Ovary (tissue), 7 donors: ENCODE measurements at regions not wholly inside any gene's neighbourhood (a gene's known extent, or its start where the extent isn't known, plus 50 kb on each side); places are given as distances from the start of the nearest gene placed in this dataset.

Source experiments
- DNase-seq, 5 donors: peaks; one replicate each; pipeline ENCODE4 v3.0.0-alpha.2; 2019 to 2020
- H3K27ac ChIP-seq, 2 donors: fragments of 200-600 bp; one replicate each; pipeline versions ENCODE4 v1.5.1 to v1.8.0; 2019 to 2022
- H3K27me3 ChIP-seq: fragments of 200-600 bp; one replicate; pipeline ENCODE4 v1.8.0; 2022
- H3K36me3 ChIP-seq: fragments of 200-600 bp; sonication (generic); one replicate; pipeline ENCODE4 v1.5.1; 2019
- H3K4me1 ChIP-seq: one replicate; pipeline ENCODE4 v1.8.1; 2013; ENCODE audit warnings: mild to moderate bottlenecking, moderate library complexity; ENCODE audit not compliant: insufficient read depth
- H3K4me3 ChIP-seq: fragments of 200-600 bp; sonication (generic); one replicate; pipeline ENCODE4 v1.5.1; 2017
- H3K9me3 ChIP-seq, 2 donors: fragments of 200-600 bp in 1 of 2; sonication (generic) in 1 of 2; one replicate each; pipeline versions ENCODE4 v1.5.1 to v1.8.1; 2013 to 2019; ENCODE audit warnings: mild to moderate bottlenecking in 1 of 2, moderate library complexity in 1 of 2
- EP300 ChIP-seq: sonication (generic); formaldehyde crosslinking; IDR thresholded peaks from one replicate; pipeline ENCODE4 v1.6.1; 2017; ENCODE audit warnings: antibody characterized with exemption
- POLR2A ChIP-seq: fragments of 450-650 bp; IDR thresholded peaks from one replicate; pipeline ENCODE4 v1.6.1; 2017; ENCODE audit warnings: antibody characterized with exemption, mild to moderate bottlenecking, moderate library complexity
- WGBS, 3 donors: extraction: QIAGEN DNeasy Blood & Tissue Kit in 1 of 3; methylation state at CpG; one replicate each; pipeline versions ENCODE4 v1.1.5 to v1.1.7; 2013 to 2017; 5-methylcytosine and 5-hydroxymethylcytosine counted together
- intact Hi-C, 4 donors: fragments of 100-400 bp; cut with DNase I; formaldehyde crosslinking; loops; one replicate each; pipeline versions ENCODE4 v1.11.0 to v1.15.1; 2022 to 2023
- TF ChIP-seq, protein P1 (sequence below), 3 donors: fragments of 450-650 bp in 2 of 3; fragments of 200-600 bp in 1 of 3; IDR thresholded peaks; one replicate each; pipeline versions ENCODE4 v1.5.1 to v1.8.0; 2016 to 2022; ENCODE audit warnings: antibody characterized with exemption in 3 of 3, mild to moderate bottlenecking in 1 of 3
- donor health status: DM: no; HTN: no; CAD: no; lungs with moderate emphysema.
- donor health status: DM: no; HTN: no; CAD: no.
- donor health status: Bipolar disorder and iron deficiency.
- donor health status: DM: no; HTN: no; CAD: no.
- donor health status: DM: yes; HTN: yes; CAD: no.

DNA sequence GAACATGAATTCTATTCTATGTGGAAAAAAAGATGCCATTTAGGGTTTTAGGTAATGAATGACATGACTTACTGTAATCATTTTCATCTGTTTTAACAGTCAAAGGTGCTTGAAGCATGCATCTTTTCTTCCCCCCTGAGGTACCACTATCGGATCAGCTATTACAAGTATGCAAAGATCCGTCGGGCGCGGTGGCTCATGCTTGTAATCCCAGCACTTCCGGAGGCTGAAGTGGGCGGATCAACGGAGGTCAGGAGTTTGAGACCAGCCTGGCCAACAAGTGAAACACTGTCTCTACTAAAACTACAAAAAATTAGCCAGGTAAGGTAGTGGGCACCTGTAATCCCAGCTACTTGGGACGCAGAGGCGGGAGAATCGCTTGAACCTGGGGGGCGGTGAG lies 241.3 kb downstream of the ARAP2 start:
- no peaks in the 10 kb centered on the region for H3K27me3 ChIP-seq
- H3K27ac ChIP-seq, result no peak overlapping the region
- H3K36me3 ChIP-seq, result no peaks in the 10 kb centered on the region
- 96 to 97% (median 96%) methylated on average over 12 of the region's 12 CpGs for WGBS, 3 donors
- DNase-seq, result no peak
- no peak overlapping the region for H3K4me3 ChIP-seq
- intact Hi-C loops, result no loop called here
- H3K9me3 ChIP-seq, result no peaks in the 10 kb centered on the region
- TF ChIP-seq, protein P1, sequence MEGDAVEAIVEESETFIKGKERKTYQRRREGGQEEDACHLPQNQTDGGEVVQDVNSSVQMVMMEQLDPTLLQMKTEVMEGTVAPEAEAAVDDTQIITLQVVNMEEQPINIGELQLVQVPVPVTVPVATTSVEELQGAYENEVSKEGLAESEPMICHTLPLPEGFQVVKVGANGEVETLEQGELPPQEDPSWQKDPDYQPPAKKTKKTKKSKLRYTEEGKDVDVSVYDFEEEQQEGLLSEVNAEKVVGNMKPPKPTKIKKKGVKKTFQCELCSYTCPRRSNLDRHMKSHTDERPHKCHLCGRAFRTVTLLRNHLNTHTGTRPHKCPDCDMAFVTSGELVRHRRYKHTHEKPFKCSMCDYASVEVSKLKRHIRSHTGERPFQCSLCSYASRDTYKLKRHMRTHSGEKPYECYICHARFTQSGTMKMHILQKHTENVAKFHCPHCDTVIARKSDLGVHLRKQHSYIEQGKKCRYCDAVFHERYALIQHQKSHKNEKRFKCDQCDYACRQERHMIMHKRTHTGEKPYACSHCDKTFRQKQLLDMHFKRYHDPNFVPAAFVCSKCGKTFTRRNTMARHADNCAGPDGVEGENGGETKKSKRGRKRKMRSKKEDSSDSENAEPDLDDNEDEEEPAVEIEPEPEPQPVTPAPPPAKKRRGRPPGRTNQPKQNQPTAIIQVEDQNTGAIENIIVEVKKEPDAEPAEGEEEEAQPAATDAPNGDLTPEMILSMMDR (IDR thresholded peaks at IDR 0.05), result no peak
- TF ChIP-seq EP300, result no peak
- no peak for TF ChIP-seq POLR2A
- no peaks in the 10 kb centered on the region for H3K4me1 ChIP-seq

DNA sequence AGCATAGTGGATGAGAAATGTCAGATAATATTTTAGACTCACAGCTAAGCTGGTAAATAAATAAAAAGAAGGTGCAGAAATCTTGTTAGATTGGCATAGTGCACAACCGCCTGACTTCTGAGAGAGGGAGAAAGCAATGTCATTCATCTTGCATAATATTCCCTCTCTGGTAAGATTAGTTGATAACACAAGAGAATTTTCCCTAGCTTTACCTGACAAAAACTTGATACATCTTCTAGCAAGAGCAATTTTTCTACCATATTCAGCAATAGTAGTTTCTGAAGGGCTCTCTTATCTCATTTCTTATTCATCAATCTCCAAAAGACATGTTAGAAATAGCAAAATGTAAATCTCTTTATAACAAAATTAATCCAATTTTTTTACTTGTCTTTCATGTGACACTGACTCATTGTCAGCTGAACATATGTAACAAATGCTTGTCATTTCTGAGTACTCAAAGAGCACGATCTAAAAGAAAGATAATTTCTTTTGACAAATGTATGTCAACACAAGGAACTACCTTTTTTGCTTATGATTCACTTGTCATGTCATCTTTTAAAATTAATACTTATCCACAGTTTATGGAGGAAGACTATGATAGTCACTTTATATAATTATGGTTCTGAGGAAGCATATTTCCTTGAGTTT lies 240.0 kb downstream of the ARAP2 start:
- intact Hi-C loops, result no loop called here
- Histone ChIP-seq H3K4me1 (no peaks in the 10 kb centered on the region), H3K36me3 (no peaks in the 10 kb centered on the region), H3K27ac (no peak overlapping the region), H3K27me3 (no peaks in the 10 kb centered on the region), H3K4me3 (no peak overlapping the region), H3K9me3 (no peaks in the 10 kb centered on the region)
- no peak for DNase-seq
- no peak for TF ChIP-seq POLR2A
- TF ChIP-seq, protein P1 (IDR thresholded peaks at IDR 0.05), result no peak
- no peak for TF ChIP-seq EP300
- 78 to 82% (median 80%) methylated on average over 2 of the region's 2 CpGs for WGBS, 3 donors

DNA sequence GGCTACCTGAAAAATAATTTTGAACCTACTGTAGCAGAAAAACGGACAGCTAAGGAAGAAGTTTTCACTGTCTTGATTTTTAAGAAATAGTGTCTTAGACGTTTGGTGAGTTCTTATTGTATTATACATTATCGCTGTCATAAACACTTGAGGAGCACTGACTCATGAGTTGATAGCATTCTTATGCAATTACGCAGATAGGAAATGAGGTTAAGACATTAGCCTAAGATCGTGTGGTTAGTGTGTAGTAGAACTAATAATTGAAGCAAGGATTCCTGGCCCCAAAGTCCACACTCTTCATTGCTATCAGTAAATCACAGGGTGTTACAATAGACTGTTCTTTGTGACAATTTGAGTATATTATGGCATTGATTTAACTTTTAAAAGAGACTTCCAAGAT lies 238.1 kb downstream of the ARAP2 start:
- H3K4me1 ChIP-seq, result no peaks in the 10 kb centered on the region
- no peaks in the 10 kb centered on the region for H3K36me3 ChIP-seq
- intact Hi-C loops, result no loop called here
- WGBS, 3 donors, result 73 to 83% (median 74%) methylated on average over 5 of the region's 5 CpGs
- TF ChIP-seq POLR2A (no peak), EP300 (no peak)
- TF ChIP-seq, protein P1 (IDR thresholded peaks at IDR 0.05), result no peak
- DNase-seq, result no peak
- no peak overlapping the region for H3K4me3 ChIP-seq
- no peaks in the 10 kb centered on the region for H3K27me3 ChIP-seq
- no peak overlapping the region for H3K27ac ChIP-seq
- no peaks in the 10 kb centered on the region for H3K9me3 ChIP-seq

DNA sequence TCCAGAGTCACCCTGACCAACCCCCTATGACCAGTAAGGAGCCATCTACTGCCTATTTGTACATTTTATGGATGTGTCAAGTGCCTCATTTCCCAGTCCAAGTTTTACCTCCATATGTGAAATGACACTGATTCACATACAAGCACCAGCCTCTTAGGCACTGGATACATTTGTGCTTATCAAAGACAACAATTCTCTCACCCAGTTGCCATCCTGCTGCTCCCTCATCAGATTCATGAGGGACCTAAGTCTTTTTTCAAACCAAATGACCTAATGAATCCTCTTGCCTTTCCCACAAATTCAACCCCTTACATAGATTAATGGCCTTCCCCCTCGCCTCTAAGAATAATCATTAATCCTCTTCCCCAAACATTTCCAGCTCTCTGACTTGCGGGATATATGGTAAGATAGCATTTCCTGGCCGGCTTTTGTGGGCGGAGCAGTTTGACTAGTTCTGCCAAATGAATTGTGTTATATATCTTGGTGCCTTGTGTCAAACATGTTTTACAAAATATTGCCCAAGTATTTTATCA lies 233.9 kb downstream of the ARAP2 start:
- Histone ChIP-seq H3K36me3 (no peaks in the 10 kb centered on the region), H3K27ac (no peak overlapping the region), H3K27me3 (no peaks in the 10 kb centered on the region), H3K4me3 (no peak overlapping the region), H3K9me3 (no peaks in the 10 kb centered on the region), H3K4me1 (no peaks in the 10 kb centered on the region)
- WGBS, 3 donors, result 40 to 62% (median 44%) methylated on average over 4 of the region's 4 CpGs
- no peak for DNase-seq
- TF ChIP-seq, protein P1 (IDR thresholded peaks at IDR 0.05), result no peak
- TF ChIP-seq EP300, result no peak
- no peak for TF ChIP-seq POLR2A
- intact Hi-C loops, result no loop called here
